ENCODE measurements at regions not wholly inside any gene's neighbourhood (a gene's known extent, or its start where the extent isn't known, plus 50 kb on each side); places are given as distances from the start of the nearest gene placed in this dataset.

- TF ChIP-seq CTCF (conservative IDR thresholded peaks at IDR 0.05; ENCODE audit: low read depth, low read length) (no peak), EZH2 (IDR thresholded peaks at IDR 0.05; ENCODE audit: borderline replicate concordance, low read depth, low read length, poor library complexity, severe bottlenecking) (no peak)
Measured at GRCh38 chr4:177532358-177532757, 90.1 kb upstream of the AGA start.
